Prostate gland (tissue), 2 donors: ENCODE measurements at regions not wholly inside any gene's neighbourhood (a gene's known extent, or its start where the extent isn't known, plus 50 kb on each side); places are given as distances from the start of the nearest gene placed in this dataset.

Source experiments
- DNase-seq: peaks from one replicate; pipeline ENCODE4 v3.0.0-alpha.2; 2019; ENCODE audit warnings: low spot score
- H3K27ac ChIP-seq, 2 donors: fragments of 200-600 bp; sonication (generic); 2 replicates each; pipeline ENCODE4 v1.5.1; 2017 to 2019
- H3K27me3 ChIP-seq: fragments of 200-600 bp; sonication (generic); replicated peaks from 2 replicates; pipeline ENCODE4 v1.5.1; 2019; ENCODE audit not compliant: insufficient read depth
- H3K36me3 ChIP-seq, 2 donors: fragments of 200-600 bp; sonication (generic); 1 replicate in 1 of 2; 2 replicates in 1 of 2; pipeline versions ENCODE4 v1.5.1 to v1.8.1; 2017 to 2019
- H3K4me1 ChIP-seq: fragments of 200-600 bp; sonication (generic); replicated peaks from 2 replicates; pipeline ENCODE4 v1.5.1; 2019
- H3K4me3 ChIP-seq, 2 donors: fragments of 200-600 bp; sonication (generic); 2 replicates each; pipeline ENCODE4 v1.5.1; 2017 to 2019
- H3K9me3 ChIP-seq: fragments of 200-600 bp; sonication (generic); 2 replicates; pipeline ENCODE4 v1.5.1; 2017
- POLR2A ChIP-seq: fragments of 450-650 bp; IDR thresholded peaks from one replicate; pipeline ENCODE4 v1.6.1; 2016; ENCODE audit warnings: antibody characterized with exemption, mild to moderate bottlenecking
- POLR2AphosphoS5 ChIP-seq: sonication (generic); formaldehyde crosslinking; IDR thresholded peaks from one replicate; pipeline ENCODE4 v1.6.1; 2017; ENCODE audit warnings: antibody characterized with exemption
- WGBS: methylation state at CpG from one replicate; pipeline ENCODE4 v1.1.5; 2018; 5-methylcytosine and 5-hydroxymethylcytosine counted together
- intact Hi-C: fragments of 100-400 bp; cut with DNase I; formaldehyde crosslinking; loops from one replicate; pipeline ENCODE4 v1.14.2; 2022
- TF ChIP-seq, protein P1 (sequence below), 4 experiments: fragments of 200-600 bp in 2 of 4; fragments of 450-650 bp in 2 of 4; sonication (generic) in 2 of 4; IDR thresholded peaks; 1 replicate in 3 of 4; 2 replicates in 1 of 4; pipeline ENCODE4 v1.5.1; 2016 to 2019; ENCODE audit warnings: antibody characterized with exemption in 4 of 4, mild to moderate bottlenecking in 2 of 4, moderate library complexity in 2 of 4

DNA sequence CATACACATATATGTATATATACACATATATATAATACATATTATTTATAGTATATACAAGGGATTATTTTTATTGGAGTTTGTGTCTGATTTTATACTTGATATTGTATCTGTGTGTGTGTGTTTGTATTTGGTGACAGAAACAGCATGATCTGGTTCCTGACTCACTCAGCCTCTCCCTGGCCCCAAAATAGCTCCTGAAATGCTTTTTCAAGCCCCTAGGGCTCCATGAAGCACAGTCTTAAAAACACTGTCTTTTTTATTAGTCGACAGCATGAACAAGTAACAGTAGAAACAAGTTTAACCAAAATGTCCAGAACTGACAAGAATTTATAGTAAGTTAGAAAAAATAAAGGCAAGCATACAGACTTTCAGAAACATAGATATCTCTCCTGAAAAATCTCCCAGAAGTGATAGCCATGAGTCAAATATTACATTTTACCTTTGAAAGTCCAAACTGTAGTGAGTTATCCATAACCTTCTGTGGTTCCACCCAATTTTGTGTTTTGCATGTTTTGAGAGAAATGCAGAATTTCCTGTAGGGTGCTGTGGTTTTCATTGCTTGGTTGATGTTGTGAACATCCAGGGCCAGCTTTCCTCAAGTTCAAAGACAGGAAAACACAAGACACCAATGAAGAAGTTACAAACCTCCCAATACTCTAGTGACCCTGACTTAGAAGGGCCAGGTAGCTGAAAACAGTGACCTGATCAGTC is 98.5 kb upstream of the CCDC80 start:
- 25% methylated on average over 1 of the region's 1 CpG for WGBS
- DNase-seq: no peak
- Histone ChIP-seq H3K36me3 (no peaks in the 10 kb centered on the region), H3K4me1 (no peaks in the 10 kb centered on the region), H3K9me3 (no peaks in the 10 kb centered on the region), H3K27ac (no peak overlapping the region), H3K4me3 (no peak overlapping the region), H3K27me3 (no peaks in the 10 kb centered on the region)
- intact Hi-C loops: loop anchor here (10.0 kb wide), 1 partner anchor 75 kb away; no protein-coding TSS in a partner anchor
- no peak for TF ChIP-seq POLR2AphosphoS5
- no peak for TF ChIP-seq POLR2A
- TF ChIP-seq, protein P1, sequence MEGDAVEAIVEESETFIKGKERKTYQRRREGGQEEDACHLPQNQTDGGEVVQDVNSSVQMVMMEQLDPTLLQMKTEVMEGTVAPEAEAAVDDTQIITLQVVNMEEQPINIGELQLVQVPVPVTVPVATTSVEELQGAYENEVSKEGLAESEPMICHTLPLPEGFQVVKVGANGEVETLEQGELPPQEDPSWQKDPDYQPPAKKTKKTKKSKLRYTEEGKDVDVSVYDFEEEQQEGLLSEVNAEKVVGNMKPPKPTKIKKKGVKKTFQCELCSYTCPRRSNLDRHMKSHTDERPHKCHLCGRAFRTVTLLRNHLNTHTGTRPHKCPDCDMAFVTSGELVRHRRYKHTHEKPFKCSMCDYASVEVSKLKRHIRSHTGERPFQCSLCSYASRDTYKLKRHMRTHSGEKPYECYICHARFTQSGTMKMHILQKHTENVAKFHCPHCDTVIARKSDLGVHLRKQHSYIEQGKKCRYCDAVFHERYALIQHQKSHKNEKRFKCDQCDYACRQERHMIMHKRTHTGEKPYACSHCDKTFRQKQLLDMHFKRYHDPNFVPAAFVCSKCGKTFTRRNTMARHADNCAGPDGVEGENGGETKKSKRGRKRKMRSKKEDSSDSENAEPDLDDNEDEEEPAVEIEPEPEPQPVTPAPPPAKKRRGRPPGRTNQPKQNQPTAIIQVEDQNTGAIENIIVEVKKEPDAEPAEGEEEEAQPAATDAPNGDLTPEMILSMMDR (IDR thresholded peaks at IDR 0.05): no peak

DNA sequence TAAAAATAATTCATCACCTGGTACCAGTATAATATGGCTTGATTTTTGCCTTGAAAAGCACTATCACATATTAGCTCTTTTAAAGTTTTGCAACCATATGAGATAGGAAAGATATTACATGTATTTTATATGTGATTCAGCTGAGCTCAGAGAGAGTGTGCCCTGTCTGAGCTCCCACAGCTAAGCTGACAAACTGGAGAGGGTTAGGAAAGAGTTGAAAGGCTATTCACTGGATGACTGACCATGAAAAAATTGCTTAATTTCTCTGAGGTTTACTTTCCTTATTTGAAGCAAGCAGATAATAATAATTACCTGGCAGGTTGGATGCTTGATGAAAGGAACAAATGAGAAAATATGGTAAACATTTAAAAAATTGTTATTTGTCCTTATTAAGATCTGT is 97.4 kb upstream of the CCDC80 start:
- no peaks in the 10 kb centered on the region for H3K4me1 ChIP-seq
- no peak overlapping the region for H3K4me3 ChIP-seq
- no peaks in the 10 kb centered on the region for H3K27me3 ChIP-seq
- DNase-seq: no peak
- intact Hi-C loops: loop anchor here (10.0 kb wide), 1 partner anchor 76 kb away; no protein-coding TSS in a partner anchor
- no peak overlapping the region for H3K27ac ChIP-seq
- no peaks in the 10 kb centered on the region for H3K9me3 ChIP-seq
- TF ChIP-seq POLR2AphosphoS5: no peak
- TF ChIP-seq, protein P1 (IDR thresholded peaks at IDR 0.05): no peak
- no peak for TF ChIP-seq POLR2A
- no peaks in the 10 kb centered on the region for H3K36me3 ChIP-seq

DNA sequence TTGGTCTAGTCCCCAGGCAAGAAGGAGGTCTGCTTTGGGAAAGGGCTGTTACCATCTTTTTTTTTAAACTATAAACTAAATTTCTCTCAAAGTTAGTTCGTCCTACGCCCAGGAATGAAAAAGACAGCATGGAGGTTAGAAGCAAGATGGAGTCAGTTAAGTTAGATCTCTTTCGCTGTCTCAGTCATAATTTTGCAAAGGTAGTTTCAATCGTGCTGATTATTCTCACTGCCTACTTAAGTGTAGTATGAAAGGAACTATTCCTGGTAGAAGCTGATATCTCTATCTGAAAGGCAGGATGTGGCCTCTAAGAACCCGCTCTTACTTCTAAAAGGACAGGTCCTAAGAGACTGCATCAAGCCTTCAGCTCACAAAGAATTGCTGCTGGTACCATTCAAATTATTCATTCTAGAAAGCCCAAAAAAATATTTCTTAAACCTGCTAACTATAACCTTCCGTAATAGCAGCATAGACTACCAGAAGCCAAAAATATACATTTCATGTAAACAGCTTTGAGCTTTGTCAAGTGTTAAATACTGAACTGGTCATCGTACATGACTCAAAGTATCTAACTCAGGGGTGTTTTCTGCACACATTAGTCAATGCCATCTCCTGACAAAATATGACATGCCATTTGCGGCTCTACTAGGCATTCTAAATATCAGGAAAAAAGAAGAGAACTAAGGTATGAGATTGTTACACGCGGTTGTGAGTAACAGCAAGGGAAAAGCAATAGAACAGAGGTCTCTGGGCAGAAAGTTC is 96.0 kb upstream of the CCDC80 start:
- intact Hi-C loops: loop anchor here (10.0 kb wide), 1 partner anchor 78 kb away; no protein-coding TSS in a partner anchor
- Histone ChIP-seq H3K27ac (no peak overlapping the region), H3K9me3 (no peaks in the 10 kb centered on the region), H3K36me3 (no peaks in the 10 kb centered on the region), H3K4me3 (no peak overlapping the region), H3K27me3 (no peaks in the 10 kb centered on the region), H3K4me1 (no peaks in the 10 kb centered on the region)
- no peak for DNase-seq
- no peak for TF ChIP-seq POLR2A
- TF ChIP-seq POLR2AphosphoS5: no peak
- TF ChIP-seq, protein P1 (IDR thresholded peaks at IDR 0.05): no peak
- 90% methylated on average over 10 of the region's 10 CpGs for WGBS

DNA sequence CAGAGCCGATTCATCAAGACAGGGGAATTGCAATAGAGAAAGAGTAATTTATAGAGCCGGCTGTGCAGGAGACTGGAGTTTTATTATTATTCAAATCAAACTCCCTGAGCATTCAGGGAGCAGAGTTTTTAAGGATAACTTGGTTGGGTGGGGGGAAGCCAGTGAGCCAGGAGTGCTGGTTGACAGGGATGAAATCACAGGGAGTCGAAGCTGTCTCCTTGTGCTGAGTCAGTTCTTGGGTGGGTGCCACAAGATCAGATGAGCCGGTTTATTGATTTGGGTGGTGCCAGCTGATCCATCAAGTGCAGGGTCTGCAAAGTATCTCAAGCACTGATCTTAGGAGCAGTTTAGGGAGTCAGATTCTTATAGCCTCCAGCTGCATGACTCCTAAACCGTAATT is 95.4 kb upstream of the CCDC80 start:
- Histone ChIP-seq H3K4me1 (no peaks in the 10 kb centered on the region), H3K4me3 (no peak overlapping the region), H3K9me3 (no peaks in the 10 kb centered on the region), H3K36me3 (no peaks in the 10 kb centered on the region), H3K27me3 (no peaks in the 10 kb centered on the region), H3K27ac (no peak overlapping the region)
- 69% methylated on average over 5 of the region's 5 CpGs for WGBS
- TF ChIP-seq POLR2A (no peak), POLR2AphosphoS5 (no peak)
- TF ChIP-seq, protein P1 (IDR thresholded peaks at IDR 0.05): no peak
- no peak for DNase-seq
- intact Hi-C loops: loop anchor here (10.0 kb wide), 1 partner anchor 78 kb away; no protein-coding TSS in a partner anchor
